GM21528 (cell line): ENCODE measurements at regions not wholly inside any gene's neighbourhood (a gene's known extent, or its start where the extent isn't known, plus 50 kb on each side); places are given as distances from the start of the nearest gene placed in this dataset.

ENCODE experiments used
- ATAC-seq: cut with Tn5 transposase; IDR thresholded peaks from one replicate; pipeline ENCODE4 v1.9.1; 2021; ENCODE audit warnings: mild to moderate bottlenecking, moderate library complexity; ENCODE audit not compliant: unreplicated experiment, low FRiP score

DNA sequence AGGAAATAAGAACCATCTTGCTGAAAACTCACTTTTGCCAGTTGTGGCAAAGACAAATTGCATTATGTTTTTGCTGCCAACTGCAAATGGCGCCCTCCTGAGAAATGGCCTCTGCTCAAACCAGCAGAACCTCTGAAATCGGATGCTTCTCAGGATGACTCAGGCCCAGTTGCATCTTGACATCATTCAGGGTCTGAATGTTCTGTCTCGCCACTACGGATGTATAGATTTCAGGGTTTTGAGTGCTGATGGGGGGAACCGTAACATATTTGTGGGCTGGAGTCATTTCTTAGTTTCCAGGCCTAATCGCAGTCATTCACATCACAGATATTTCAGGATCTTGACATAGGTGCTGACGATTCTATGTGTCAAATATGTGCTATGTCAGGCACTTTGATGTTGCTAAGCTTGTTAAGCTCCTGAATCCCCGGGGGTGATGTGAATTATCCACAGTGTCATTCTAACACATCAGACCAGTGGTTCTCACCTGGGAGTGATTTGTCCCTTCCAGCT, 207.1 kb downstream of the NFATC2 start:
- no peak for ATAC-seq

DNA sequence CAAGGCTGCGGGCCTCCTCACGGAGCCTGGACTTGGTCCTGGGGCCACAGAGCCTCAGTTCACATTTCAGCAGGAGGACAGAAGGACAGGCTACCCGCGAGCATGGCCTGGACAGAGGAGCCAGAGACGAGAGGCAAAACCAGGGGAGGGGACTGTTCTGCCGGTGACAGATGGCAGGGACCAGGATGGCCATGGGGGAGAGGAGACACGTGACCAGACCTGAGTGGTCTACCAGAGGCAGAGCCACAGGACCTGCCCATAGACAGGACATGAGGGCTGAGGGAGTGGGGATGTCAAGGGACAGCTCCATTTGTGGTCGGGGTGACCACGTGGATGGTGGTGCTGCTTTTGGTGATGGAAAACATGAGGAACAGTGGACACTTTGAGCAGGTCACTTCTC, 207.9 kb downstream of the NFATC2 start:
- ATAC-seq, result no peak

DNA sequence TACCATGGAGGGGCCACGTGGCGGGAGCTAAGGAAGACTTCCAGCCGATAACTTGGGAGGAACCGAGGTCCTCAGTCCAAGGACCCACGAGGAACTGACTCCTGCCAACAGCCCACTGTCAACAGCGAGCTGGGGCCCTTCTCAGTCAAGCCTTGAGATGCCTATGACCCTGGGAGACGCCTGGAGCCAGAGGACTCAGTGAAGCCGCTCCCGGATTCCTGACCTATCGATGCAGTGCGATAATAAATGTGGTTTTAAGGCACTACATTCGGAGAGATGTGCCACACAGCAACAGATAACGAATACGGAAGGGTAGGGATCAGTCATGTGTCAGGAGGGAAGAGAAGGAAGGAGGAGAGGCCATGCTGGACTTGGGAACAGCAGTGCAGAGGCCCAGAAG, 208.5 kb downstream of the NFATC2 start:
- no peak for ATAC-seq

DNA sequence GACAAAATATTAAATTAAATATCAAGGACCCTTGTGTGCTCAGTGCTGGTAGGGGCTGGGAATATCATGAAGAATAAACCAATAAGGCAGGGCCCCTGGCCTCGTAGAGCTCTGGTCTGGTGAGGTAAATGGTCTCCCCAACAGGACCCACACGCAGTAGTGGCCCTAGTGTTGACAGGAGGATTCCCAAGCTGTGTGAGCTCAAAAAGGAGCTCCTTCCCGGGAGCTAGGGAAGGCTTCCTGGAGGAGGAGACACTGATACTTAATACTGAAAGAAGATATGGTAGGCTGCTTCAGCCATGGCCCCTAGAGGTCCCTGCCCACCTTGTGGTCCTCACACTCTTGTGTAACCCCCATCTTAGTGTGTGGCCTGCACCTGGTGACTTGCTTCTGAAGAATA, 209.1 kb downstream of the NFATC2 start:
- ATAC-seq, result no peak

DNA sequence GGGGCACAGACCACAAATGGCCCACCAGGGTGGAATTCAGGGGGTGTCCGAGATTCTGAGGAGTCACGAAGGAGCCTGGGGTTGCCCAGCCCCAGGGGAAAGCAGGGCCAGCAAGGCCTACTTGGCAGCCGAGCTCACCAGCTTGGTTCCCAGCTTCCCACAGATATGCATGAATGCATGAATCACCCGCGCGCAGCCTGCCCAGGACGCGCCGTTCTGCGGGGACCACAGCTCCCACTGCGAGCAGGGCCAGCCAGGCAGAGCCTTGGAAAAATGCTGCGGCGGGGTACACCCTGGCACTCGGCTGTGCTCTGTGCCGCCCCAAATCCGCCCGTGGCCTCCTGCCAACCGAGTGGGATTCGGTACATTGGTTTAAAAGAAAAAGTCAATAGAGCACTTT, 211.0 kb downstream of the NFATC2 start:
- ATAC-seq, result no peak

DNA sequence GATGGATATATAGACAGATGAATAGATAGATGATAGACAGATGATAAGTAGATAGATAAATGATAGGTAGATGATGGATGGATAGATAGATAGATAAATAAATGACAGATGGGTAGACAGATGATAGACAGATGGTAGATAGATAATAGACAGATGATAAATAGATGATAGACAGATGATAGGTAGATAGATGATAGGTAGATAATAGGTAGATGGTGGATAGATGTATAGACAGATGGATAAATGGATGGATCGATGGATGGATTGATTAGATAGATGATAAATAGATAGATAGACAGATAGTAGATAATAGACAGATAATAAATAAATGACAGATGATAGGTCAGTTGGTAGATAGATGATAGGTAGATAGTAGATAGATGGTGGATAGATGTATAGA, 212.7 kb downstream of the NFATC2 start:
- no peak for ATAC-seq

DNA sequence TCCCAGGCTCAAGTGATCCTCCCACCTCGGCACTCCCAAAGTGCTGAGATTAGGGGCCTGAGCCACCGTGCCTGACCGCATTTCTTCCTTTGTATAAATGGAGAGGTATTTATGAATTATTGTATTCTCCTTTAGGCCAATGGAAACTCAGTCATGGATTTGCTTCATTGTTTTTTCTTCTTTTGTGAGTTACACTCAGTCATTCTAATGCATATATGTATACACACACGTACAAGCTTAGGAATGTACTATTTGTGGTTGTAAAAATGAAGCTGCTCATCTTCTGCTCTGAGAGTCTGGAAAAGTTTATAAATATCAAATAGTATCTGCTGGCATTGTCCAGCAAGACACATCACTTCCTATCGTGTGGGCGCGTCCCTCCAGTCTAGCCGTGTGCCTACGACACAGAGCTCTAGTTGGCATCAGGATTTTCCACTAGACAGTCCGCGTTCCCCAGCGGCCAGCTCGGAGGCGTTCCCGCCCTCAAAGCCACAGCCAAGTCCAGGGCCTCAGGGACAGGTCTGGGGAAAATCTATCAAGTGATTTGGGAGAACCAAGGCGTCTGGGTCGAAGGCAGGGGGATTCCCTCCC, 215.2 kb downstream of the NFATC2 start:
- no peak for ATAC-seq

DNA sequence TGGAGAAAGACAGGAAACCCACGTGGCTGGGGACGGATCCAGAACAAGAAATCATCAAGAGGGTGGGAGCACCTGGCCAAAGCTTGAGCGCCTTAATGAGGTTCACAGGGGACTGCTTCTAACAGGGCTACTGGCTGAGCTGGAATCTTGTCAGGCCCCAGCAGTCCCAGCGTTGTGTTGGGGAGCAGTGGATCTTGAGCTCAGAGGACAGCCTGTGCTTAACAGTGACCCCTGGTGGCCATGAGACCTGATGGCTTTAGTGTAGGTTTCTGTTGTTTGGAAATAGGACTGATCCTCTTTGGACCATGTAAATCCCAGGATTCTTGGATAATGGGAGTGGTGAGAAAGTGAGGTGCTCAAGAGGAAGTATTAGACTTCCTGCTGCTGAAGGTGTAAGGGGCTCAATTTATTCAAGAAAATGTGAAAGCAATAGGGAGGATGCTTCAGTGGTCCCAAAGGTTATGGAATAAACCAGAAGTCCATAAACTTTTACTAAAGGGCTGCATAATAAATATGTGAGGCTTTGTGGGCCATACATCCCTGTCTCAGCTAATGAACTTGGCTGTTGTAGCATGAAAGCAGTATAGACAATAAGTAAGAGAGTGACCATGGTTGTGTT, 216.2 kb downstream of the NFATC2 start:
- no peak for ATAC-seq

DNA sequence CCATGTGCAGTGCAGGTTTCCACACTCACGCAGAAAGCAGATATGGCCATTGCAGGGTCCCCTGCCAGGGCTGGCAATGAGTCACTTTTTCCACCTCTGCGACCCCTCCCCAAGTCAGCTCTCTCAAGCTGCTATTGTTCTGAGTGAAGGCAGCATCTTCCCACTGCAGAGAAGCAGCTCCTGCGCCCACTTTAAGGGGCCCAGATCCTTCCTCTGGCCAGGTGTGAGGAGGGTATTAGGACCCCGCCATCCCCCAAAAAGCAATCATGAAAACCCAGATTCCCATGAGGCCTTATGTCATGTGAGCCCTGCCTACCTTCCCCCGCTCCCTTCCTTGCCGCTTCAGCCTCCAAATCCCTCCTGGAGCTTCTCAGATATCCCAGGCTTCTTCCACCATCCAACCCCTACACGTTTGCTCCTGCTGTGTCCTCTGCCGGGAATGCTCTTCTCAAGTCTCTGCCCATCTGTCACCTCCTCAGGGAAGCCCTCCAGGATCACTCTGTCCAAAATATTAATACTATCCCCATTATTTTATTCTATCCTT, 220.3 kb downstream of the NFATC2 start:
- ATAC-seq, result no peak

DNA sequence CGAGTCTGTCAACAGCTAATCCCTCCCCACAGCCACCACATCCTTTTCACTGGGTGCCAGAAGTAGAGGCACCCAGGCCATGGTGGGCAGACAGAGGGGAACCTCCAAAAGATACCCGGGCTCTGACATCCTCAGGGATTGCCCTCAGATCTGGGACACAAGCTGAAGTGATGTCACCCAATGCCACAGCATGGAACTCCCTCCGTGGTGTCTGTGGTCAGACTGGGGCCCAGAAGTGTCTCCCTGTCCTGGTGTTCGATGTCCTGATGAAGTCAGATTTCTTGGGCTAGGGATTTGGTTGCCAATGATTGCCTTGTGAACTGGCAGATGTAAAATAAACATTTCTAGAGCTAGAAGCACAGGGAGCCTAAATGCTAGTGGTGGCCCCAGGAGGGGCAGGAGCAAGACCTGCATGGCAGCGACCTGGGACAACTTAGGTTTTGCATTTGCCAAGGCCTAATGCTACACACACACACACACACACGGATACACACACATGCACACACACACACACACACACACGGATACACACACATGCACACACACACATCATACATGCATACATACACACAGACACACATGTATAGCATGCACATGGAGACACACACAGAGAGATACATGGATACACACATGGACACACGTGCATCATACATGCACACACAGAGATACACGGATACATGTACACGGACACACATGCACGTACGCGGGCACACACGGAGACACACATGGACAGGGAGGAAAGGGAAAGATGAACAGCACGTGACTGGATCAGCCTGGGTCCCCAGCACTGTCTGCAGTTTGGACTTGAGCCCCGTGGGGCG, 221.0 kb downstream of the NFATC2 start:
- no peak for ATAC-seq

DNA sequence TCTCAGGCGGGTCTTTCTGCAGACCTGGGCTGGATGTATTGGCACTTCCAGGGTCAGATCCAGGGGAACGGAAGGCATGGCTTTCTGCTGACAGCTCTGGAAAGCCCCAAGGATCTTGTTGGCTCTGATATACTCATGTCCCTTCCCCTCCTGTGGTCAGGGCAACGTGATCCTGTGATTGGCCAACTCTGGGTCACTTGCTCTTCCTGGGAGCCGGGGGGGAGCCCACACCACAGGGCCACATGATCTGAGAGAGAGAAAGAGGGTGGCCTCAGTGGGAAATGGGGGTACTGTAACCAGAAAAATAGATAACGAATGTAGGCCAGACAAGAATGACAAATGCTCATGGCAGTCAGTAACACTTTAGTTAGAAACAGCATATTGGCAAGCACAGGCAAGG, 223.0 kb downstream of the NFATC2 start:
- ATAC-seq, result no peak

DNA sequence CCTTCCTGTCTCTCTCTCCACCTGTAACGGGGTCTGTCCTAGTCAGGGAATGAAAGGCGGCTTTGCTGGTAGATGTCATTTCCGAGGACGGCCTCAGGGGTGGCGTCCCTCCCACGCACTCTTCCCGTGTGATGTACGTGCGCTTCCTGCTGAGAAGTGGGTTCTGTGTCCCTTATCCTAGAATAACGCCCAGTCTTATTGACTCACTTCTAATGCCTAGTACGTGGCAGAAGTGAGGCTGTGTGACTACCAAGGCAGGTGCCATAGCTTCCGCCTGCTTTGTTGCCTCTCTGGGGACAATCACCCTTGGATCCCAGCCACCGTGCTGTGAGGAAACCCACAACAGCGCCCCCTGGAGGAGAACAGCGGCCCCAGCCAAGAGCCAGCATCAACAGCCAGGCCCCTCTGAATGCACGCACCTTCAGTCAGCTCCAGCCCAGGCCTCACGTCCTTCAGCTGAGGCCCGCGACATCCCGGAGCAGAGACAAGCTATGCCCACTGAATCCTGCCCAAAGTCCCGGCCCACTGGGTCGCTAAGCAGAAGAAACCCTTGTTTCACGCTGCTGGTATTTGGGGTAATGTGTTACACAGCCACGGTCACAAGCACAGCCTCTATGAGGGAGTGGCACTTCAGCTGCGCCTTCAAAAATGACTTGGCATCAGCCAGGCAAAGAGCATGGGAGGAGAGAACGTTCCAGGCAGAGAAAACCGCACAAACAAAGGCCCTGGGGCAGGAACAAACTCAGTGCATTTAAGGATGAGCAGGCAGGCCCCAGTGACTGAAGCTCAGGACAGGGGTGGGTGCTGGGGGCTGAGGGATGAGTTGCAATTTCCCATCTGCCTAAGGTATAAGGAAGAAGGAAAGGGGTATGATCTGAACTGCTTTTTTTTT, 224.2 kb downstream of the NFATC2 start:
- ATAC-seq, result no peak

DNA sequence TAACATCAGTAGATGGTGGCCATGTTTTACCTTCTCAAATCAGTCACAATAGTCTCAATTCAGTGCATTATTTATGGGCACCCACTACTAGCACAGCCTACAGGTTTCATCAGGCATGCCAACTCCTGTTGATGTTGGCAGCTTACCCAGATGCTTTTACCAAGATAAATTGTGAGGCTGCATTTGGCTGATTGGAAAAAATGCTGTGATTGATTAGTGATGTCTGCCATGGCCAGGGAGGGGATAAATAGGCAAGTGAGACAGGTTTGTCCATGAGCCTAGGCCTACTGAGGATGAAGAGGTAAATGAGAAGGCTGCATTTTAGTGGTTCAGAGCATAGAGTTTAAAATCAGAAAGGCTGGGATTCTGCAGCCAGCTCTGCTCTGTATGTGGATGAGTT, 227.1 kb downstream of the NFATC2 start:
- ATAC-seq, result no peak

DNA sequence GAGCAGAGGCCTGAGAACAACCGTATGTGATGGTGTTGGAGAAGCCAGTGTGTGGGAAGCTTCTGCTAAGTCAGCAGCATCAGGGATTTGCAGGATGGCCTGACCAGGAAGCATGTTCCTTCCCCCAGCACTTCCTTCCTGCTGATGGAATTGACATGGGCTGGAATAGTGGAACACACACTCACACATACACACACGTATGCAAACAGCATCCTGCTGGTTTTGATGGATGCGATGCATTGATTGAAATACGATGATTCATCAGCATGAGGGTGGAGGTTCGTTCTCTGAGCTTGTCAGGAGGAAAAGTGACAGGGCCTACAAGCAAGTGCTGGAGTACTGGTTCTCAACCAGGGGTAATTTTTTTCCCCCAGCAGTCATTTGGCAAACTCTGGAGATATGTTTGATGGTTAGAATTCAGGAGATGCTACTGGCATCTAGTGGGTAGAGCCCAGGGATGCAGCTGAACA, 229.1 kb downstream of the NFATC2 start:
- no peak for ATAC-seq

DNA sequence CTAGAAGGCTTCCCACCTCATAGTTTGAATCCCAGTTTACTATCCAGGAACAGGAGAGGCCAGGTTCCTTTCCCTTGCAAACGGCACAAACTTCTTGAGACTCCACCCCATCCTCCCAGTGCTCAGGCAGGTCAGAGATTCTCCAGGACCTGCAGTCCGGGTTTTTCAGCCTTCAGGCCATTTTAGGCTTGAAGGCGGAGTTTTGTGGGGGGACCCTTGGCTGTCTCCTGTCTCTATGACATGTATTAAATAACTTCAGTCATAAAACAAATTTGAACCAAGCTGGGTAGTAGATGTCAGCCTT, 230.1 kb downstream of the NFATC2 start:
- no peak for ATAC-seq

DNA sequence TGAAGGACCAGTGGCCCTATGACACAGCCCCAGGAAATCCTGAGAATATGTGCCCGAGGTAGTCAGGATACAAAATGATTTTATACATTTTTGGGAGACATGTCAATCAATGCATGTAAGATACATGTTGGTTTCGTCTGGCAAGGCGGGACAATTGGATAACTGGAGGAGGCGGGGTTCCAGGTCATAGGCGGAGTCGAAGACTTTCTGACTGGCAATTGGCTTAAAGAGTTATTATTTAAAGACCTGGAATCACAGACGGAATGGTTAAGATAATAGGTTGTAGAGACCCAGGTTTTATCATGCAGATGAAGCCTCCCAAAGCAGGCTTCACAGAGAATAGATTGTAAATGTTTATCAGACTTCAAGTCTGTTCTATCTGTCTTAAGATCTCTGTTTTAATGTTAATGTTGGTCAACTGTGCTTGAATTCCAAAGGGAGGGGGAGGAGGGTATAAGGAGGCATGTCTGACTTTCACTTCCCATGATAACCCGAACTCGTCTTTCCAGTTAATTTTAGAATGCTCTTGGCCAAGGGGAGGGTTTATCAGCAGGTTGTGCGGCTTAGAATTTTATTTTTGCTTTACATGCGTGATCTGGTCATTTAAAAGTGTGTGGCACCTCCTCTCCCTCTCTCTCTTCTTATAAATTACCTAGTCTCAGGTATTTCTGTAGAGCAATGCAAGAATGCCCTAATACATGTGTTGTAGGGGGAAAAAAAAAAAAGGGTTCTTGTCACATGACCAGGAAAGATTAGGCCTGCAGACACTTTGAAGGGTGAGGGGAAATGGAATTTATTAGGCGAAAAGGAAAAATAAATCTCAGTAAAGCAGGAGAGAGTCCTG, 230.7 kb downstream of the NFATC2 start:
- no peak for ATAC-seq

DNA sequence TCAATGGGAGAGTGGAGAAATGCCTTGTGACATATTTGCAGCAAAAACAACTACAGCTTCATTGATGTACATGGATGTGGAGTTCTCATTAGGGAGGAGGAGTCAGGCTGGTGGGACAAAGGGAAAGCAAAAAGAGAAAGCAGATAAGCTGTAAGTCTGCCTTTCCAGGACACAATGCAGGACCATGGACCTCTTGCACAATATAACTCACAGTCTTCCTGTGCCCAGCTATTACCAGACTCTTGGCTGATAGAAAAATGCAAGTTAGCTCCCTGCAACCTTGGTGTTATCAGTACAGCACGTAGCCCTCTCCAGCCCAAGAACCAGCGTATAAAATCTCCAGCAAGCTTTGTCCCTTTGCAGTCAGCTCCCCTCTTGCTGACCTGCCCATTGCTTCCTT, 232.3 kb downstream of the NFATC2 start:
- no peak for ATAC-seq

DNA sequence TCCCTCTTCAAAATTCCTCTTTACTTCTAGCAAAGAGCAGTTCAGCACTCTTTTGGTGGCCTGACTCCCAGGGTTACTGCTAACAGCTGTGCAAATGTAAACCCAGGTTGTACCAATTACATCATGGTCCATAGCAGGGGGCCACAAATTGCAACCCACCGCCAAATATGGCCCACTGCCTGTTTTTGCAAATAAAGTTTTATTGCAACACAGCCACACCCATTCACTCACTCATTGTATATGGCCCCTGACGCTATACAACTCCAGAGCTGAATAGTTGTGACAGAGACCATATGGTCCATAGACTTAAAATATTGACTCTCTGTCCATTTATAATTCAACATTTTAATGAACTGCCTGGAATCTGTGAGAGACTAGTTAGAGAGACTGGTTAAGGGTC, 233.4 kb downstream of the NFATC2 start:
- ATAC-seq, result no peak

DNA sequence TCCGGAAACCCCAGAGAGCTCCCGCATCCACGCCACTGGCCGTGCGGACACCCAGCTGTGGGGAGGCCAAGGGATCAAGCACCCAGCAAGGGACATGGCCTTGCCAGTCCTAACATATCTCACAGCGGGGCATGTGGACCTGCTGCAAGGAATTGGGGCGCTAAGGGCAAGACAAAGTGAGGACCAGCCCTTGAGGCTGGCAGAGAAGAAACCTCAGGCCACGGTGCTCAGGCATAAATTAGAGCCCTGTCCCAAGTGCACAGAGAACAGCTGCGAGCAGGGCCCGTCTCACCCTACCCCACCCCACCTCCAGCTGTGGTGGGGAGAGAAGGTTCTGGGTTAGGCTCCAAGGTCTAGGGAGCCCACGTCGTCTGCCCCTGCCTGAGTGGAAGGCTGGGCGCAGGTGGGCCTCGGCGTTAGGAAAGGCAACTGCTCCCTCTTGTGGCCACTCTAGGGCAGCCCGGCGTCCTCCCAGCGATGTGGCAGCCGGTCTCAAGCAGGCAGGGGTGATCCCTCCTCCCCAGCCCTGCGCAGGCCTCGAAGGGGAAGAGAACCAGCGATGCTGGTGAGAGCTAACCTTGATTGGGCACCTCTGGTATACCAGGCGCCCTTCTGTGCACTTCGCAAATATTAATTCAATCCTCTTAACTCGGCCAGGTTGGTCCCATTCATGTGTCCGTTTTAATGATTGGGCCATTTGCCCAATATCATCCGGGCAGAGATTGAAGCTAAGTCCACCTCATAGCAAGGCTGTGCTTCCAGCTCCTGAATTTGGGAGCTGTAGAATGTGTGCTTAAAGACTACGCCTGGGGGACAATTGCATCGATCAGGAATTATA, 235.8 kb downstream of the NFATC2 start:
- ATAC-seq, result peak; percentile 74
